ENCODE measurements at regions not wholly inside any gene's neighbourhood (a gene's known extent, or its start where the extent isn't known, plus 50 kb on each side); places are given as distances from the start of the nearest gene placed in this dataset.

DNA sequence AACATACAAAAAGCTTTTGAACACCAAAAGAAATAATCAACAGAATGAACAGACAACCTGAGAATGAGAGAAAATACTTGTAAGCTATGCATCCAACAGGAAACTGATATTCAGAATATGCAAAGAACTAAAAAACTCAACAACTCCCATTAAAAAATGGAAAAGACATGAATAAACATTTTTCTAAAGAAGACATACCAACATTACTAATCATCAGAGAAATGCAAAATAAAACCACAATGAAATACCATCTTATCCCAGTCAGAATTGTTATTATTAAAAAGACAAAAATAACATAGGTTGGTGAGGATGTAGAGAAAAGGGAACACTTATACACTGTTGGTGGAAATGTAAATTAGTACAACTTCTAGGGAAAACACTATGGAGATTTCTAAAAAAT, 1161.9 kb downstream of the PCDH19 start:
- TF ChIP-seq, protein P1, sequence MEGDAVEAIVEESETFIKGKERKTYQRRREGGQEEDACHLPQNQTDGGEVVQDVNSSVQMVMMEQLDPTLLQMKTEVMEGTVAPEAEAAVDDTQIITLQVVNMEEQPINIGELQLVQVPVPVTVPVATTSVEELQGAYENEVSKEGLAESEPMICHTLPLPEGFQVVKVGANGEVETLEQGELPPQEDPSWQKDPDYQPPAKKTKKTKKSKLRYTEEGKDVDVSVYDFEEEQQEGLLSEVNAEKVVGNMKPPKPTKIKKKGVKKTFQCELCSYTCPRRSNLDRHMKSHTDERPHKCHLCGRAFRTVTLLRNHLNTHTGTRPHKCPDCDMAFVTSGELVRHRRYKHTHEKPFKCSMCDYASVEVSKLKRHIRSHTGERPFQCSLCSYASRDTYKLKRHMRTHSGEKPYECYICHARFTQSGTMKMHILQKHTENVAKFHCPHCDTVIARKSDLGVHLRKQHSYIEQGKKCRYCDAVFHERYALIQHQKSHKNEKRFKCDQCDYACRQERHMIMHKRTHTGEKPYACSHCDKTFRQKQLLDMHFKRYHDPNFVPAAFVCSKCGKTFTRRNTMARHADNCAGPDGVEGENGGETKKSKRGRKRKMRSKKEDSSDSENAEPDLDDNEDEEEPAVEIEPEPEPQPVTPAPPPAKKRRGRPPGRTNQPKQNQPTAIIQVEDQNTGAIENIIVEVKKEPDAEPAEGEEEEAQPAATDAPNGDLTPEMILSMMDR (IDR thresholded peaks at IDR 0.05): no peak
- TF ChIP-seq EP300 (IDR thresholded peaks at IDR 0.05): no peak
